Testis (tissue), 2 donors: ENCODE measurements at regions not wholly inside any gene's neighbourhood (a gene's known extent, or its start where the extent isn't known, plus 50 kb on each side); places are given as distances from the start of the nearest gene placed in this dataset.
"Not testable (repeated sequence)": the region's sequence is repeated elsewhere in the genome, so short reads cannot be mapped to it uniquely, and the experiment has no call there.

Source experiments
- DNase-seq: peaks from one replicate; pipeline ENCODE4 v3.0.0-alpha.2; 2019
- H3K27ac ChIP-seq, 2 donors: fragments of 200-600 bp; sonication (generic); one replicate each; pipeline ENCODE4 v1.5.1; 2019
- H3K27me3 ChIP-seq: fragments of 200-600 bp; sonication (generic); one replicate; pipeline ENCODE4 v1.5.1; 2019
- H3K36me3 ChIP-seq: fragments of 200-600 bp; sonication (generic); one replicate; pipeline ENCODE4 v1.5.1; 2017; ENCODE audit warnings: low read depth; ENCODE audit errors: missing control alignments
- H3K4me1 ChIP-seq: fragments of 200-600 bp; sonication (generic); one replicate; pipeline ENCODE4 v1.5.1; 2019
- H3K4me3 ChIP-seq, 2 donors: fragments of 200-600 bp; sonication (generic); one replicate each; pipeline ENCODE4 v1.5.1; 2017 to 2019
- H3K9me3 ChIP-seq: fragments of 200-600 bp; sonication (generic); one replicate; pipeline ENCODE4 v1.5.1; 2017
- POLR2A ChIP-seq: fragments of 450-650 bp; IDR thresholded peaks from one replicate; pipeline ENCODE4 v1.6.1; 2017; ENCODE audit warnings: antibody characterized with exemption, mild to moderate bottlenecking, moderate library complexity
- WGBS, 2 donors: methylation state at CpG; one replicate each; pipeline ENCODE4 v1.1.5; 2018; 5-methylcytosine and 5-hydroxymethylcytosine counted together
- intact Hi-C: fragments of 100-400 bp; cut with DNase I; formaldehyde crosslinking; loops from one replicate; pipeline ENCODE4 v1.15.1; 2023; ENCODE audit warnings: low total_unique reads
- TF ChIP-seq, protein P1 (sequence below), 3 experiments: fragments of 450-650 bp in 2 of 3; fragments of 200-600 bp in 1 of 3; sonication (generic) in 1 of 3; IDR thresholded peaks; one replicate each; pipeline ENCODE4 v1.5.1; 2016 to 2019; ENCODE audit warnings: antibody characterized with exemption in 3 of 3, mild to moderate bottlenecking in 2 of 3, moderate library complexity in 1 of 3

- Histone ChIP-seq H3K27me3 (no peaks in the 10 kb centered on the region), H3K27ac (no peak overlapping the region), H3K4me1 (no peaks in the 10 kb centered on the region), H3K9me3 (no peaks in the 10 kb centered on the region), H3K36me3 (no peaks in the 10 kb centered on the region), H3K4me3 (no peak overlapping the region)
- DNase-seq: no peak
- intact Hi-C loops: no loop called here
- 76 to 84% methylated on average over 2 of the region's 2 CpGs for WGBS, 2 donors
- no peak for TF ChIP-seq POLR2A
- TF ChIP-seq, protein P1, sequence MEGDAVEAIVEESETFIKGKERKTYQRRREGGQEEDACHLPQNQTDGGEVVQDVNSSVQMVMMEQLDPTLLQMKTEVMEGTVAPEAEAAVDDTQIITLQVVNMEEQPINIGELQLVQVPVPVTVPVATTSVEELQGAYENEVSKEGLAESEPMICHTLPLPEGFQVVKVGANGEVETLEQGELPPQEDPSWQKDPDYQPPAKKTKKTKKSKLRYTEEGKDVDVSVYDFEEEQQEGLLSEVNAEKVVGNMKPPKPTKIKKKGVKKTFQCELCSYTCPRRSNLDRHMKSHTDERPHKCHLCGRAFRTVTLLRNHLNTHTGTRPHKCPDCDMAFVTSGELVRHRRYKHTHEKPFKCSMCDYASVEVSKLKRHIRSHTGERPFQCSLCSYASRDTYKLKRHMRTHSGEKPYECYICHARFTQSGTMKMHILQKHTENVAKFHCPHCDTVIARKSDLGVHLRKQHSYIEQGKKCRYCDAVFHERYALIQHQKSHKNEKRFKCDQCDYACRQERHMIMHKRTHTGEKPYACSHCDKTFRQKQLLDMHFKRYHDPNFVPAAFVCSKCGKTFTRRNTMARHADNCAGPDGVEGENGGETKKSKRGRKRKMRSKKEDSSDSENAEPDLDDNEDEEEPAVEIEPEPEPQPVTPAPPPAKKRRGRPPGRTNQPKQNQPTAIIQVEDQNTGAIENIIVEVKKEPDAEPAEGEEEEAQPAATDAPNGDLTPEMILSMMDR (IDR thresholded peaks at IDR 0.05): no peak
These were observed 75.7 kb upstream of the BNIP2 start for GRCh38 chr15:59764775-59765174.

DNA sequence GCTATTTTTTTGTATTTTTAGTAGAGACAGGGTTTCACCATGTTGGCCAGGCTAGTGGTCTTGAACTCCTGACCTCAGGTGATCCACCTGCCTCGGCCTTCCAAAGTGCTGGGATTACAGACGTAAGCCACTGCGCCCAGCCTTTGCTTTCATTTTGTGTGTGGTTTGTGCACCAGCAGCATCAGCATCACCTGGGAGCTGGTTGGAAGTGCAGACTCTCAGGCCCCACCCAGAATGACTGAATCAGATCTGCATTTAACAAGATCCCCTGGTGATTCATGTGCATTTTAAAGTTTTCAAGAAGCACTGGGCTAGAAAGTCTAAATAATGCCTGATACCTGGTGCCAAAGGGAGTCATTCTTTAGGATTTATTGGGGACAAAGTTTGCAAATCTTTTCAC, 73.4 kb upstream of the BNIP2 start:
- no peak for TF ChIP-seq POLR2A
- TF ChIP-seq, protein P1 (IDR thresholded peaks at IDR 0.05): no peak

GRCh38 chr15:59760256-59760655, 71.1 kb upstream of the BNIP2 start:
- DNase-seq, H3K27me3 ChIP-seq, H3K9me3 ChIP-seq: not testable (repeated sequence)

More for the DNA sequence above, 73.4 kb upstream of the BNIP2 start:
- no peak for DNase-seq
- Histone ChIP-seq H3K4me1 (no peaks in the 10 kb centered on the region), H3K27ac (no peak overlapping the region), H3K4me3 (no peak overlapping the region), H3K27me3 (no peaks in the 10 kb centered on the region), H3K9me3 (no peaks in the 10 kb centered on the region), H3K36me3 (no peaks in the 10 kb centered on the region)
- 66 to 90% methylated on average over 3 of the region's 3 CpGs for WGBS, 2 donors
- intact Hi-C loops: no loop called here

DNA sequence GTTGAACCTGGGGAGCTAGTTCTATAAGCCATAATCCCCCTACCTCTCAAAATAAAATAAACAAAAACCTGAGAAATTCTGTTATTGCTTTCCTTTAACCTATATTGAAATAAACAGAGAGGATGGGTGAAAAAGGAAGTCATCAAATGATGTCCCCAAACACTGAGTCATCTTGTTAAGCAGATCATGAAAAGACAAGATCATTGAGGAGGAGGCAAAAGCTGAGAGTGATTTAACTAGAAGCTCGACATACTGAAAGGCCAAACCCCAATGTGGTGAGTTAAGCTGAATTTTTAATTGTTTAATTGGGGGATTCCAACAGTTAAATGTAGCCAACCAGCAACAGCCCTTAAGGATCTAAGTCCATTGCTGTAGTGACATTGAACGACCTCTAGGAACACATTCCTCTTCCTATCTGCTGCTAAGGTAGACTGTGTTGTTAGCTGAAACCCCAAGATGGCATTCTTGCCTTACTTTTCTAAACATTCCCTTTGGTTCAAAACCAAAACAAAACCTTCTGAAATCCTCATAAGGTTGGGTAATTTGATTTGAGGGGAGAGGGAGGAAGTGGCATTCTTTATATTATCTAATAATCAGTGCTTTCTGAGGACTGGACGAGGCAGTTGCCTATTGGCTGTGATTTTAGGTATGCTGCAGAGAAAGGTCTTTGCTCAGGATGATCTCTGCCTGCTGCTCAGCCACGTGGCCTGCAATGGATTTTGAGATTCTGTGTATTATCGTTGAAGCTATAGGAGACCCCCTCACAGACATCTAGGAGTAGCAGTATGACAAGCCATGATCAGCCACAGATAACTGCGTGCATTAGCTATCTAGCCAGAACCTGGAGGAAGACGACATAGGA, 62.7 kb upstream of the BNIP2 start:
- Histone ChIP-seq H3K9me3 (no peaks in the 10 kb centered on the region), H3K36me3 (no peaks in the 10 kb centered on the region), H3K27me3 (no peaks in the 10 kb centered on the region), H3K4me1 (no peaks in the 10 kb centered on the region), H3K4me3 (no peak overlapping the region), H3K27ac (no peak overlapping the region)
- DNase-seq: no peak
- intact Hi-C loops: no loop called here
- WGBS, 2 donors: 40 to 50% methylated on average over 7 of the region's 7 CpGs
- no peak for TF ChIP-seq POLR2A
- TF ChIP-seq, protein P1 (IDR thresholded peaks at IDR 0.05): peak in 2 of 3 experiments; percentile 17 to 33

More at GRCh38 chr15:59760256-59760655, 71.1 kb upstream of the BNIP2 start:
- WGBS, 2 donors: 76 to 82% methylated on average over 2 of the region's 2 CpGs
- intact Hi-C loops, H3K4me1 ChIP-seq, H3K27ac ChIP-seq, H3K36me3 ChIP-seq, H3K4me3 ChIP-seq: not testable (repeated sequence)

- intact Hi-C loops: no loop called here
These were observed 57.7 kb upstream of the BNIP2 start for GRCh38 chr15:59746777-59747176.

More at GRCh38 chr15:59746777-59747176, 57.7 kb upstream of the BNIP2 start:
- H3K4me1 ChIP-seq: no peaks in the 10 kb centered on the region
- no peak overlapping the region for H3K27ac ChIP-seq
- 74 to 75% methylated on average over 8 of the region's 8 CpGs for WGBS, 2 donors
- no peak overlapping the region for H3K4me3 ChIP-seq
- TF ChIP-seq, protein P1 (IDR thresholded peaks at IDR 0.05): no peak
- no peak for TF ChIP-seq POLR2A
- H3K36me3 ChIP-seq: no peaks in the 10 kb centered on the region
- no peak for DNase-seq
- no peaks in the 10 kb centered on the region for H3K27me3 ChIP-seq
- H3K9me3 ChIP-seq: no peaks in the 10 kb centered on the region
